GM13977 (cell line): ENCODE measurements at regions not wholly inside any gene's neighbourhood (a gene's known extent, or its start where the extent isn't known, plus 50 kb on each side); places are given as distances from the start of the nearest gene placed in this dataset.

Experiments used
- DNase-seq: peaks from one replicate; pipeline ENCODE4 v3.0.0; 2012; ENCODE audit warnings: low spot score
- CTCF ChIP-seq: IDR thresholded peaks from 2 replicates; pipeline ENCODE4 v1.5.1; 2012; ENCODE audit warnings: mild to moderate bottlenecking, control low read depth; ENCODE audit not compliant: insufficient read depth; ENCODE audit errors: extremely low read depth, missing control alignments
- in situ Hi-C: fragments of 300-500 bp; cut with MboI; formaldehyde crosslinking; loops from one replicate; pipeline ENCODE4 v1.12.0; 2022; ENCODE audit warnings: low sequenced_read_pairs, low pct_unique_long_range_greater_than_20kb, mixed read lengths, inconsistent platforms; ENCODE audit not compliant: unreplicated experiment

- no peak for TF ChIP-seq CTCF
- no peak for DNase-seq
- in situ Hi-C loops, result no loop called here
Observed at GRCh38 chr4:152075253-152075928, 314.6 kb upstream of the GATB start.

- in situ Hi-C loops, result no loop called here
- TF ChIP-seq CTCF, result no peak
- DNase-seq, result no peak
Observed at GRCh38 chr4:152074573-152074972, 313.8 kb upstream of the GATB start.

GRCh38 chr4:152074088-152074437, 313.3 kb upstream of the GATB start:
- in situ Hi-C loops, result no loop called here
- DNase-seq, result no peak
- no peak for TF ChIP-seq CTCF

- DNase-seq, result no peak
- in situ Hi-C loops, result no loop called here
- no peak for TF ChIP-seq CTCF
Observed at GRCh38 chr4:152073351-152074087, 312.7 kb upstream of the GATB start.

- no peak for TF ChIP-seq CTCF
- DNase-seq, result no peak
- in situ Hi-C loops, result no loop called here
Observed at GRCh38 chr4:152072906-152073305, 312.1 kb upstream of the GATB start.

- DNase-seq, result no peak
- no peak for TF ChIP-seq CTCF
- in situ Hi-C loops, result no loop called here
Observed at GRCh38 chr4:152072001-152072485, 311.2 kb upstream of the GATB start.
